ENCODE measurements at regions not wholly inside any gene's neighbourhood (a gene's known extent, or its start where the extent isn't known, plus 50 kb on each side); places are given as distances from the start of the nearest gene placed in this dataset.

DNA sequence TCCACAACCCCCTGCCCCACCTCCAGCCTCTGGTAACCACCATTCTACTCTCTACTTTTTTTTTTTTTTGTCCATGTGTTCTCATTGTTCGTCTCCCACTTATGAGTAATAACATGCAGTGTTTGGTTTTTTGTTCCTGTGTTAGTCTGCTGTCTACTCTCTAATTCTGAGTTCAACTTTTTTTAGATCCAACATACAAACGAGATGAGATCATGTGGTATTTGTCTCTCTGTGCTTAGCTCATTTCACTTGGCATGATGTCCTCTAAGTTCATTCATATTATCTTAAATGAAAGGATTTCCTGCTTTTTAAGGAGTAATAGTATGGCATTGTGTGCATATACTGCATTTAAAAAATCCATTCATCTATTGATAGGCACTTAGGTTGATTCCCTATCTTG lies 130.9 kb downstream of the NMUR2 start:
- H3K27ac ChIP-seq (ENCODE audit: insufficient read depth, low read depth, low read length) = no peak overlapping the region
- H3K4me2 ChIP-seq (ENCODE audit: insufficient read depth, low read length) = no peak overlapping the region
- H3K27me3 ChIP-seq (ENCODE audit: control insufficient read depth in 2 of 2, insufficient read depth in 2 of 2, low read length in 2 of 2) = no peaks in the 10 kb centered on the region
- H3K36me3 ChIP-seq (ENCODE audit: control insufficient read depth in 2 of 2, extremely low read depth in 1 of 2, insufficient read depth in 2 of 2, low read length in 2 of 2) = no peaks in the 10 kb centered on the region
- H3K4me1 ChIP-seq (ENCODE audit: control insufficient read depth, extremely low read depth, insufficient read depth, low read length) = no peaks in the 10 kb centered on the region
- H4K20me1 ChIP-seq (replicated peaks; ENCODE audit: control insufficient read depth, extremely low read depth, insufficient read depth, low read length) = no peaks in the 10 kb centered on the region
- H2AFZ ChIP-seq (ENCODE audit: low read depth, low read length) = no peak overlapping the region
- no TSS peak for BruUV-seq (replicated peaks)
- ChIA-PET CTCF (no interaction called here), POLR2A (no interaction called here)
- no peak overlapping the region for H3K9ac ChIP-seq (replicated peaks; ENCODE audit: extremely low read depth, insufficient read depth, low read length)
- H3K79me2 ChIP-seq (ENCODE audit: control insufficient read depth, insufficient read depth, low read length) = no peaks in the 10 kb centered on the region
- no peaks in the 10 kb centered on the region for H3K9me1 ChIP-seq (replicated peaks; ENCODE audit: control insufficient read depth, extremely low read depth, insufficient read depth, low read length)
- intact Hi-C loops (cut with micrococcal nuclease) (no loop called here), dilution Hi-C loops (cut with MboI; ENCODE audit: extremely low pct_ligation_motif_present, low sequenced_read_pairs) (no loop called here)
- H3K4me3 ChIP-seq (replicated peaks in 1 of 3; ENCODE audit: insufficient read depth in 1 of 3, low read depth in 1 of 3, low read length in 3 of 3) = no peak overlapping the region
- DNase-seq (ENCODE audit: low read depth, low spot score) (no peak), FAIRE-seq (no peak)
- no peaks in the 10 kb centered on the region for H3K9me3 ChIP-seq (replicated peaks; ENCODE audit: control insufficient read depth, insufficient read depth, low read length)
- TF ChIP-seq MYC (IDR thresholded peaks at IDR 0.05; ENCODE audit: low read depth, low read length) = no peak
- TF ChIP-seq JUN (IDR thresholded peaks at IDR 0.05; ENCODE audit: borderline replicate concordance, insufficient read depth, insufficient read length, low read depth) = no peak
- TF ChIP-seq POLR2AphosphoS5 (IDR thresholded peaks at IDR 0.05; ENCODE audit: insufficient read depth, low read depth, low read length) = no peak
- TF ChIP-seq EZH2 (IDR thresholded peaks at IDR 0.05; ENCODE audit: borderline replicate concordance, low read depth, low read length, severe bottlenecking) = no peak
- no peak for TF ChIP-seq GATA2 (IDR thresholded peaks at IDR 0.05; ENCODE audit: insufficient read depth, insufficient read length, low read depth, low read length)
- TF ChIP-seq, protein P1, sequence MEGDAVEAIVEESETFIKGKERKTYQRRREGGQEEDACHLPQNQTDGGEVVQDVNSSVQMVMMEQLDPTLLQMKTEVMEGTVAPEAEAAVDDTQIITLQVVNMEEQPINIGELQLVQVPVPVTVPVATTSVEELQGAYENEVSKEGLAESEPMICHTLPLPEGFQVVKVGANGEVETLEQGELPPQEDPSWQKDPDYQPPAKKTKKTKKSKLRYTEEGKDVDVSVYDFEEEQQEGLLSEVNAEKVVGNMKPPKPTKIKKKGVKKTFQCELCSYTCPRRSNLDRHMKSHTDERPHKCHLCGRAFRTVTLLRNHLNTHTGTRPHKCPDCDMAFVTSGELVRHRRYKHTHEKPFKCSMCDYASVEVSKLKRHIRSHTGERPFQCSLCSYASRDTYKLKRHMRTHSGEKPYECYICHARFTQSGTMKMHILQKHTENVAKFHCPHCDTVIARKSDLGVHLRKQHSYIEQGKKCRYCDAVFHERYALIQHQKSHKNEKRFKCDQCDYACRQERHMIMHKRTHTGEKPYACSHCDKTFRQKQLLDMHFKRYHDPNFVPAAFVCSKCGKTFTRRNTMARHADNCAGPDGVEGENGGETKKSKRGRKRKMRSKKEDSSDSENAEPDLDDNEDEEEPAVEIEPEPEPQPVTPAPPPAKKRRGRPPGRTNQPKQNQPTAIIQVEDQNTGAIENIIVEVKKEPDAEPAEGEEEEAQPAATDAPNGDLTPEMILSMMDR (IDR thresholded peaks at IDR 0.05; ENCODE audit: extremely low read depth in 1 of 2, insufficient read depth in 1 of 2, low read depth in 1 of 2, low read length in 2 of 2) = no peak
- no peak for TF ChIP-seq MAX (IDR thresholded peaks at IDR 0.05; ENCODE audit: insufficient read depth, insufficient read length)
- TF ChIP-seq FOS (IDR thresholded peaks at IDR 0.05; ENCODE audit: borderline replicate concordance, insufficient read depth, low read length) = no peak
- no peak for TF ChIP-seq POLR2A (IDR thresholded peaks at IDR 0.05; ENCODE audit: low read depth, low read length)

All from endothelial cell of umbilical vein (primary cell).